Epidermal melanocyte (primary cell): ENCODE measurements at regions not wholly inside any gene's neighbourhood (a gene's known extent, or its start where the extent isn't known, plus 50 kb on each side); places are given as distances from the start of the nearest gene placed in this dataset.

ENCODE experiments used
- DNase-seq: peaks from one replicate; pipeline ENCODE4 v3.0.0; 2011; ENCODE audit warnings: low spot score; ENCODE audit not compliant: insufficient read length

DNA sequence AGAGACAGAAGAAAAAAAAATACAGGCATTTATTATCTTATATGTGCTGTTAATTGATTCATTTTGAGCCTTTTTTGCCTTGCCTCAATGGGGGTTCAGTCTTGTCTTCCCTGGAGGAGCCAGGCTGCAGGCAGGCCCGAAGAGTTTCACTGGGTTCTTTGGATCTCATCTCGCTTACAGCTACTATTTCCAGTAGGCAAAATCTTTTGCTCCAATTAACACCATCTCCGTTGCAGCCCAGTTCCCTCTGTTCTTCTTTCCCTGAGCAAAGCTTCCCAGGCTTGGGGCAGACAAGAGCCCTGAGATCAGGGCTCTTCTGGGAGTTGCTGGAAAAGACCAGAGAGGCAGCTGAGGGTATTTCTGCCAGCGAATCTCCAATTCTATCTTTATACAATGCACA lies 168.8 kb upstream of the CELF4 start:
- DNase-seq, result no peak

DNA sequence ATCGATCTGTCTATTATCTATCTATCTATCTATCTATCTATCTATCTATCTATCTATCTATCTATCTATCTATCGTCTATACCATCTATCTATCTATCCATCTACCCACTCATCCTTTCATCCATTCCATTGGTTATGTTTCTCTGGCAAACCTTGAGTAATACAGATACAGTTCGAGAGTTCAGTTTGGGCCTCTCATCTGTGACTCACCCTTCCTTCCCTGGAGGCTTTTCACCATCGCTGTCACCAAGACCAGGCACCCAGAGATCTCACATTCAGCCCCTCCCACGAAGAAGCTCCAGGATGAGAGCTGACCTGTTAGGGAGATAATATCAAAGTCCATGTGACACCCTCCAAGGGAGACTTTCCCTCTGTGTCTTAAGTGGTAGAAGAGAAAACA lies 164.1 kb upstream of the CELF4 start:
- DNase-seq, result no peak

- DNase-seq, result no peak
Measured at GRCh38 chr18:37724206-37724605, 158.6 kb upstream of the CELF4 start.

- DNase-seq, result no peak
Measured at GRCh38 chr18:37721544-37722522, 156.2 kb upstream of the CELF4 start.

GRCh38 chr18:37720663-37721062 lies 155.1 kb upstream of the CELF4 start:
- no peak for DNase-seq

GRCh38 chr18:37717656-37718055 lies 152.1 kb upstream of the CELF4 start:
- no peak for DNase-seq

DNA sequence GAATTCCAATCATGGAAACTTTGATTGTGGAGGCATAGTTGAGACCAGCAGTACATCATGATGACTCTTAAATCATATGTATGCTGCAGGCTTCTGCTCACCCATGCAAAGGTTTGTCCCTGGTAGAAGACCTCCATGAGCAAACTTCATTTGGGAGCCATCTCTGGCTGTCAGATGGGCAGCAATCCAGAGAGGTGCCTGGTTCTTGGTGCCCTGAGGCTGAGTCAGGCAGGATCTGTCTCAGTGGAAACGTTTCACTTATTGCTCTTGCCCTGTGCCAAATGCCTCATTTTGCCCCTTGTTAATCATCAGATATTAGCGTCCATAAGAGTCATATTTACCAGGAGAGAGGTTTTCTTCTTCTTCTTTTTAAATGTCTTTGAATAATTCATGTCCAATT lies 151.5 kb upstream of the CELF4 start:
- DNase-seq, result no peak

GRCh38 chr18:37716106-37716735 lies 150.6 kb upstream of the CELF4 start:
- no peak for DNase-seq

DNA sequence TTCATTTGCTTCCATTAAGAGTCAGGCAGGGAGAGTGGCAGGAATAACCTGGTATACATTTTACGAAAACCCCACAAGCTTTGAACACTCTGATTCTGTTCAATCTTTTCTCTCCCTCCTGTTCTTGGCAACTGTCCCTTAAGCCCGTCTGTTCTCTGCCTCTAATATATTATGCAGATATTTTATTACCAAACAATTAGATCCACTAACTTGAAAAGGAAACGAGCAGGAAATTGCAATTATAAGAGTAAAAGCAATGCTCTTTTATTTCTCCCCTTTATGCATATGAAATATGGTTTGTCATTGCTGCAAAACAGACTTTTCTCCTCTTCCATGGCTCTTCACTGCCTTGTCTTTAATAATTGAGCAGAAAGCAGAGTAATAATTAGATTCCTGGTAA lies 149.1 kb upstream of the CELF4 start:
- DNase-seq, result no peak

DNA sequence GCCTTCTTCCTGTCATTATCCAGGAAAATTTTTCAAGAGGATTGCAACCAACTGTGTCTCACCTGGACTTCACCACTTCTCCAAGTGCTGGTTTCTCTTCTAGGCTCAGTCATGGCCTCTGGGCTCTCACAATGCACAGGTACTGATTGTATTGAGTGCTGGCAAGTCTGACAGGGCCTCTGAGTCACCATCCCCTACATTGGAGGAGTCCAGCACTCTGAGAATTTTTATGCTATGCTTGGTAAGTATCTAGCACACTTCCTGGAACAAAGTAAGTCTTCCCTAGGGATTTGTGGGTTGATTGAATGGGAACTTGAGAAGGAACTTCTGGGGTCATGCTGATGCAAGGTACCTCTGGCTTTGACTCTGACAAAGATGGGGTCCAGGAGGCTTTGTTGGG lies 147.2 kb upstream of the CELF4 start:
- DNase-seq, result no peak

GRCh38 chr18:37711766-37712505 lies 146.3 kb upstream of the CELF4 start:
- DNase-seq, result no peak

DNA sequence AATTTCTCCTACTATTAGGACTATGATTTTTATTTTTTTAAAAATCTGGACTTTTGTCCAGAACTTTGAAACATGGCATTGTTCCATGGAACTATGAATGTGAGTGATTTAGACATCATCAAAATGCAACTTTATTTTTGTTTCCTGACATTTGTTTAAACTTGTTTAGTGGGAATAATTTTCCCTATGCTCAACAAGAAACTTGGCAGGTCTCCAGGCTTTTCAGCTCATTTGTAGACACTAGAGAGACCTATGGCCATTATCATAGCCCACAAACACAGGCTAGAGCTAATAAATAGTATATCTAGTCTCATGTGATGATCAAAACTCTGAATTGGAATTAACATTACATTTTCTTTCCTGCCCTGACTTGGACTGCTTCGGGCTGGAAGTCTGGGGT lies 145.1 kb upstream of the CELF4 start:
- no peak for DNase-seq

- DNase-seq, result no peak
Measured at GRCh38 chr18:37709740-37710139, 144.1 kb upstream of the CELF4 start.

DNA sequence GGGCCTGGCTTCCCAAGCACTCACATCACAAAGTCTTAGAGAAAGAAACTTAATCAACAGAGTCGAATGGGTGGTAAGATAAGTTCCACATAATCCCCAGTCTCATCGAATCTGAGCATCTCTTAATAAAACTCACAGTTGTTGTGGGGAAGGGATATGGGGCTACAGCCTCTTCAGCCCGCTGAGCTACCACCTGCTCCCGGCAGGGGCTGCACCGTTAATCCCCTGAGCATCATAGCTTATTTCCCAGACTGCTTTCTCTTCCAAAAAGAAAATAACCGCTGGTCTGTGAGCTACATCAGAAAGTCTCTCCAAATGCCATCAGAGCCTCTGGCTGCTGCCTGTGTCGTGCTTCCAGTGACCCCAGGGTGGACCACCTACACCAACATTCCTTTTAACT lies 139.4 kb upstream of the CELF4 start:
- DNase-seq, result no peak

GRCh38 chr18:37702841-37703240 lies 137.2 kb upstream of the CELF4 start:
- DNase-seq, result no peak

DNA sequence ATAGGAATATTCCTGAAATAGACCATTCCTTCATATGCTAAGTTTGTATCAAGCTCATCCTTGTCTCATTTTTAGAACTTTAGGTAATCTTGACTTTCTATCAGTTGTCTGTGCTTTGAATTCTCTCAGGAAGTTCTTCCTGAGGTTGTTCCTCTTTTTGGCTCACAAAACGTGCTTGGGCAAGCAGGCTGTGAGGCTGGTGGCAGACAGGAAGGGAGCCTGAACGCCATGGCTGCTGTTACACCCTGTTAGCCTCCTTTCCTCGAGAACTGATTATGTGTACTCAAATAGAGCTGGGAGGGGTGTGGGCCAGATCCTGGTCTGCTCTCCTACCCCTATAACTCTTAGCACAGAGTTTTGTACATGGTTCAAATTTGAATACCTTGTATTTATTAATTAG lies 136.4 kb upstream of the CELF4 start:
- DNase-seq, result no peak

GRCh38 chr18:37698508-37699040 lies 133.0 kb upstream of the CELF4 start:
- no peak for DNase-seq

DNA sequence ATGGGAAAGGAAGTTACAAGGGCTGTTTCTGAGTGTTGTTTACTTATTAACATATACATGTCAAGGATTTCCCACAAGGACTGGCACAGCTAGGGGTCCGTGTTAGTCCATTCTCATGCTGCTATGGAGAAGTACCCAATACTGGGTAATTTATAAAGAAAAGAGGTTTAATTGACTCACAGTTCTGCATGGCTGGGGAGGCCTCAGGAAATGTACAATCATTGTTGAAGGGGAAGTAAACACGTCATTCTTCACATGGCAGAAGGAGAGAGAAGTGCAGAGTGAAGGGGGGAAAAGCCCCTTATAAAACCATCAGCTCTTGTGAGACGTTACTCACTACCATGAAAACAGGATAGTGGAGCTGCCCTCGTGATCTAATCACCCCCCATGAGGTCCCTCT lies 128.9 kb upstream of the CELF4 start:
- DNase-seq, result no peak

DNA sequence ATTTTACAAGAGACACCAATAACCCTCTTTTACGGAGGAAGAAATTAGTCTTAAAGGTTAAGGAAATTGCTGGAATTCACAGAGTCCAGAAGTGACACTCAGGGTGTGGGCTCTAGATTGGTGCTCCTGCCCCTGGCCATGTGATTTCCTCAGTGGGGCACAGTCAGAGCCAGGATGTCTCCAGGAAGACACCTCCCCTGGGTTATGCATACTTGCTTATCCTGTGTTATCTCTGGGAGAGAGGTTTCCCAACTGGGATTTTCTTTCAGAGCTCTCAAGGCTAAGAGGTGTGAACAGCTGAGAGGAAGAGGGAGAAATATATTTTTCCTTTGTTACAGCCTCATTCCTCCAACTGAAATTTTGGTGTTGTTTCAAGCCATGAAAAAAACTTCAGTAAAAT lies 125.6 kb upstream of the CELF4 start:
- DNase-seq, result no peak

DNA sequence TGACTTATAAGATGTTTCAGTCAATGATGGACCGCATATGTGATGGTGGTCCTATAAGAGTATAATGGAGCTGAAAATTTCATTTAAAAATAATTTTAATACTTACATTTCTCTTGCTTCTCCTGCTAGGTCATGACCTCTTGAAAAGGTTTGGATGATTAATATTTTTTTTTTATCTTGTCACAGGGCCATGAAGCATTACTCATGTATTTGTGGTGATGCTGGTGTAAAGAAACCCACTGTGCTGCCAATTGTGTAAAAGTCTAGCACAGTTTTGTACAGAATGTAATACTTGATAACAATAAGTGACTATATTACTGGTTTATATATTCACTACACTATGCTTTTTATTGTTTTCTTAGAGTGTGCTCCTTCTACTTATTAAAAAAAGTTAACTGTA lies 124.2 kb upstream of the CELF4 start:
- DNase-seq, result no peak

DNA sequence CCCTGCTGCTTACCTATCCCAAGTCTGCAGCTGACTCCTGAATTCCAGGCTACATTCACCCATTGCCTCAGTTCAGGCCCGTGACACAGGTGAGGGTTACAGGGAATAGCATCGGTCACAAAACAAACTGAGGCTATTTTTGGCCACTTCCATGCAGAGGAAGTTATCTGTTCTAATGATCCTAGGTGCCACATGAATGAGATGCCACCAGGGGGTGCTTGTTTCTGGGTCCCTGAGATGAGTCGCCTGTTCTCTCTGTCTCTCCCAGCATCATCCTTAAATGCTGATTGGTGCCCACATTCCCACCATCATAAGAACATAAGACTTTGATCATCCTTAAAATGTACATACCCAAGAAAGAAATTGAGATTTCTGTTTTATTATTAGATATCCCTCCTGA lies 119.0 kb upstream of the CELF4 start:
- no peak for DNase-seq

DNA sequence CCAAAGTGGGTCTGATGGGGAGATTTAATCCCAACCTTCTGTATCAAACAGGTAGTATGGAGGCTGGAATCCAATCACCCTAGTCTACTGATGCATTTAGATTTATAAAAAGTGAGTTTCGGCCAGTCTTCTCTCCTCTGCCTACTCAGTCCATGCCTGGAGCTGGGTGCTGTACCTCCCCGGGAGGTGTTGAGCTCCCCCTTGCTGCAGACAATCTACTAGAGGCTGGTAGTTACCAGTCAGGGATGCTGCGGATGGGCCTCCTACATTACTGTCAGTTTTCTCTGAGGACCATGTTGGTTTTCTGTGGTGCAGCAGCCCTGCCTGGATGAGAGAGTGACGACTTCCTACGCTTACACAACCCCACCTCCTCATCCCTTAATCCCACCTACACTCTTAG lies 118.6 kb upstream of the CELF4 start:
- no peak for DNase-seq
